Esophagus muscularis mucosa (tissue), 4 donors: ENCODE measurements at regions not wholly inside any gene's neighbourhood (a gene's known extent, or its start where the extent isn't known, plus 50 kb on each side); places are given as distances from the start of the nearest gene placed in this dataset.
A peak's percentile ranks its signal among the peaks of the same experiment; 100 is the strongest.

Experiments
- DNase-seq: peaks from one replicate; pipeline ENCODE4 v3.0.0-alpha.2; 2017; ENCODE audit errors: extremely low spot score
- H3K27ac ChIP-seq, 4 donors: fragments of 200-600 bp; sonication (generic); replicated peaks in 1 of 4; 1 replicate in 3 of 4; 2 replicates in 1 of 4; pipeline ENCODE4 v1.5.1; 2016 to 2019; ENCODE audit warnings: mild to moderate bottlenecking in 1 of 4
- H3K27me3 ChIP-seq, 4 donors: fragments of 200-600 bp; sonication (generic); one replicate each; pipeline versions ENCODE4 v1.5.1 to v1.6.0; 2016 to 2019
- H3K36me3 ChIP-seq, 4 donors: fragments of 200-600 bp; sonication (generic); one replicate each; pipeline ENCODE4 v1.5.1; 2016 to 2019
- H3K4me1 ChIP-seq, 4 donors: fragments of 200-600 bp; sonication (generic); one replicate each; pipeline ENCODE4 v1.5.1; 2016 to 2019
- H3K4me3 ChIP-seq, 4 donors: fragments of 200-600 bp; sonication (generic); 1 replicate in 2 of 4; 2 replicates in 2 of 4; pipeline ENCODE4 v1.5.1; 2016 to 2019; ENCODE audit warnings: mild to moderate bottlenecking in 4 of 4, moderate library complexity in 1 of 4
- H3K9me3 ChIP-seq, 4 donors: fragments of 200-600 bp; sonication (generic); 1 replicate in 3 of 4; 2 replicates in 1 of 4; pipeline ENCODE4 v1.5.1; 2016 to 2019
- CTCF ChIP-seq, 3 experiments: fragments of 200-600 bp in 2 of 3; fragments of 450-650 bp in 1 of 3; sonication (generic) in 2 of 3; IDR thresholded peaks; one replicate each; pipeline ENCODE4 v1.5.1; 2017 to 2019; ENCODE audit warnings: antibody characterized with exemption in 3 of 3, mild to moderate bottlenecking in 2 of 3, moderate library complexity in 1 of 3
- EP300 ChIP-seq: sonication (generic); formaldehyde crosslinking; IDR thresholded peaks from one replicate; pipeline ENCODE4 v1.6.1; 2017; ENCODE audit warnings: antibody characterized with exemption
- POLR2A ChIP-seq: fragments of 450-650 bp; IDR thresholded peaks from one replicate; pipeline ENCODE4 v1.6.1; 2017; ENCODE audit warnings: antibody characterized with exemption, moderate library complexity, mild to moderate bottlenecking, low read depth
- POLR2AphosphoS5 ChIP-seq, 2 donors: sonication (generic); formaldehyde crosslinking; IDR thresholded peaks; one replicate each; pipeline ENCODE4 v1.6.1; 2017; ENCODE audit warnings: antibody characterized with exemption in 2 of 2
- WGBS: methylation state at CpG from one replicate; pipeline ENCODE4 v1.1.5; 2018; 5-methylcytosine and 5-hydroxymethylcytosine counted together
- intact Hi-C: fragments of 100-400 bp; cut with DNase I; formaldehyde crosslinking; loops from one replicate; pipeline ENCODE4 v1.15.1; 2023

DNA sequence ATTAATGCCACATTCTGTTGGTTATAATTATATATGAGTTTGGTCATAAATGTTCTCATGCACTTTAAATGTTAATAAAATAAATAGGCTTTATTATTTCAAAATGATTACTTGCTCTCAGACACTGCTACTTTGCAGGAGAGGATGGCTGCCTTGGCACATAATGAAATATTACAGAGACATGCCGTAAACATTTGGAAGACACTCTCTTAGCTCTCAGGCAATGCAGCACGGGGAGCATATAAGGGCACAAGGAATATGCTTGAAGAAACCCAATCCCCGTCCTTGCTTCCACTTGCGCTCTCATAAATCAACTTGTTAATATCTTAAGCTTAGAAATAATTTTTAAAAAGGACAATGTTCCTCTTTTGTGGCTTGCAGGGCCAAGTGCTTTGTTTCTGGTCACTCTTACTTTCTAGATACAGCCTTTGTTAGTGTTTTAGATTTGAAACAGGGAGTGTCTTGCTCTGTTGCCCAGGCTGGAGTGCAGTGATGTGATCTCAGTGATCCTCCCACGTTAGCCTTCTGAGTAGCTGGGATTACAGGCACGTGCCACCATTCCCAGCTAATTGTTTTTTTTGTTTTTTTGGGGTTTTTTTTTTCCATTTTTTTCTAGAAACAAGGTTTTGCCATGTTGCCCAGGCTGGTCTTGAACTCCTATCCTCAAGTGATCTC is 445.0 kb downstream of the SPRY1 start:
- Histone ChIP-seq H3K4me3 (no peak overlapping the region), H3K36me3 (no peaks in the 10 kb centered on the region), H3K27ac (peak overlapping the region; percentile 8 to 58 (median 42)), H3K9me3 (peaks cover 0 to 8% (median 0%) of the 10 kb centered on the region in 4 donors), H3K4me1 (peaks cover 8 to 43% (median 31%) of the 10 kb centered on the region in 4 donors), H3K27me3 (no peaks in the 10 kb centered on the region)
- TF ChIP-seq CTCF (IDR thresholded peaks at IDR 0.05) (no peak), POLR2AphosphoS5 (IDR thresholded peaks at IDR 0.05) (no peak), EP300 (no peak), POLR2A (no peak)
- WGBS = 44% methylated on average over 6 of the region's 6 CpGs
- no peak for DNase-seq
- intact Hi-C loops = no loop called here

DNA sequence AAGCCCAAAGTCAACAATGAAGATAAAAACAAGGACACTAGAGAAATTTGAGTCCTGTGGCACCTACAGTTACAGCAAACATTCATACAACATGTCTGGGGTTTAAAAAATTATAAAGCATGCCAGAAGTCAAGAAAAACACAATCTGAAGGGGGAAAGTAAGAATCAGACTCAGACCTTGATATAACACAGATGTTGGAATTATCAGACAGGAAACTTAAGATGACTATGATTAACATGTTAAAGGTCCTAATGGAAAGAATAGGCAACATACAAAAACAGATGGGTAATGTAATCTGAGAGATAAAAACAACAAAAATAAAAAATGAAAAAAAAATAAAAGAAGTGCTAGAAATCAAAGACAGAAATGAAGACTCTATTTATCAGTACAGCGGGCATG is 446.5 kb downstream of the SPRY1 start:
- no peak for DNase-seq
- intact Hi-C loops = no loop called here
- Histone ChIP-seq H3K4me1 (peaks cover 3 to 37% (median 27%) of the 10 kb centered on the region in 4 donors), H3K27ac (peak overlapping the region; percentile 6 to 27 (median 16)), H3K27me3 (no peaks in the 10 kb centered on the region), H3K36me3 (no peaks in the 10 kb centered on the region), H3K9me3 (peaks cover 0 to 8% (median 0%) of the 10 kb centered on the region in 4 donors), H3K4me3 (no peak overlapping the region)
- 81% methylated on average over 1 of the region's 1 CpG for WGBS
- no peak for TF ChIP-seq EP300
- TF ChIP-seq POLR2AphosphoS5 (IDR thresholded peaks at IDR 0.05) = no peak
- TF ChIP-seq CTCF (IDR thresholded peaks at IDR 0.05) = no peak
- no peak for TF ChIP-seq POLR2A

GRCh38 chr4:123844374-123844773 is 447.8 kb downstream of the SPRY1 start:
- Histone ChIP-seq H3K4me3 (no peak overlapping the region), H3K9me3 (peaks cover 0 to 8% (median 0%) of the 10 kb centered on the region in 4 donors), H3K27me3 (no peaks in the 10 kb centered on the region), H3K36me3 (no peaks in the 10 kb centered on the region), H3K4me1 (peaks cover 0 to 37% (median 21%) of the 10 kb centered on the region in 4 donors), H3K27ac (peak overlapping the region in 3 of 4 donors; percentile 20 to 30 (median 27))
- 98% methylated on average over 4 of the region's 4 CpGs for WGBS
- no peak for DNase-seq
- no peak for TF ChIP-seq POLR2AphosphoS5 (IDR thresholded peaks at IDR 0.05)
- no peak for TF ChIP-seq CTCF (IDR thresholded peaks at IDR 0.05)
- TF ChIP-seq POLR2A = no peak
- TF ChIP-seq EP300 = no peak
- intact Hi-C loops = no loop called here

DNA sequence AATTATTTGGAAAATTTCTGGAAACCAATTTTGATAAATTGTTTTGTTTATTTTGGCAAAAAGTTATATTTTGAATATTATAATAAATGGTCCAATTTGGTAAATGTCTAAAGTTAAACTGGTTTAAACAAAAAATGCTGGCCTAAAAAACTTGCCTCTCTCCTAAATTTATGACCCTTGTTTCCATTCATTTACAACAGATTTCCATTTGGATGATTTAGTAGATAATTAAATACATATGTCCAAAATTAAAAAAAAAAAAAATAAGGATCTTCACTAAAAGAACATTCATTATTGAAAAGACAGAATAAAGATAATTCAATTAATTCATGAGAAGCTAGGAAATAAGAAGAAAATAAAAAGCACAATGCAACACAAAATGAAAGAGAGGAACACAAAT is 449.5 kb downstream of the SPRY1 start:
- Histone ChIP-seq H3K9me3 (peaks cover 0 to 8% (median 0%) of the 10 kb centered on the region in 4 donors), H3K4me1 (peaks cover 0 to 20% (median 9%) of the 10 kb centered on the region in 4 donors), H3K36me3 (no peaks in the 10 kb centered on the region), H3K27me3 (no peaks in the 10 kb centered on the region), H3K4me3 (no peak overlapping the region), H3K27ac (no peak overlapping the region)
- intact Hi-C loops = no loop called here
- no peak for DNase-seq
- TF ChIP-seq POLR2A = no peak
- no peak for TF ChIP-seq EP300
- no peak for TF ChIP-seq POLR2AphosphoS5 (IDR thresholded peaks at IDR 0.05)
- no peak for TF ChIP-seq CTCF (IDR thresholded peaks at IDR 0.05)

GRCh38 chr4:123846561-123846960 is 450.0 kb downstream of the SPRY1 start:
- Histone ChIP-seq H3K4me3 (no peak overlapping the region), H3K4me1 (peaks cover 0 to 15% (median 4%) of the 10 kb centered on the region in 4 donors), H3K27me3 (no peaks in the 10 kb centered on the region), H3K27ac (no peak overlapping the region), H3K36me3 (no peaks in the 10 kb centered on the region), H3K9me3 (peaks cover 0 to 8% (median 0%) of the 10 kb centered on the region in 4 donors)
- no peak for DNase-seq
- intact Hi-C loops = no loop called here
- TF ChIP-seq POLR2AphosphoS5 (IDR thresholded peaks at IDR 0.05) = no peak
- TF ChIP-seq EP300 = no peak
- TF ChIP-seq CTCF (IDR thresholded peaks at IDR 0.05) = no peak
- TF ChIP-seq POLR2A = no peak
